Pons (tissue), 1 donor: ENCODE measurements at regions not wholly inside any gene's neighbourhood (a gene's known extent, or its start where the extent isn't known, plus 50 kb on each side); places are given as distances from the start of the nearest gene placed in this dataset.
"Not testable (repeated sequence)": the region's sequence is repeated elsewhere in the genome, so short reads cannot be mapped to it uniquely, and the experiment has no call there.

Source experiments
- DNase-seq: peaks from one replicate; pipeline ENCODE4 v3.0.0-alpha.2; 2016; ENCODE audit warnings: low spot score

GRCh38 chr10:114732931-114733330 is 74.9 kb upstream of the ABLIM1 start:
- DNase-seq = no peak

GRCh38 chr10:114735946-114736345 is 77.9 kb upstream of the ABLIM1 start:
- DNase-seq = no peak

GRCh38 chr10:114743521-114744231 is 77.9 kb upstream of the FHIP2A start:
- no peak for DNase-seq

- DNase-seq = no peak
Measured at GRCh38 chr10:114746531-114746930, 75.0 kb upstream of the FHIP2A start.

- no peak for DNase-seq
Measured at GRCh38 chr10:114748241-114748640, 73.3 kb upstream of the FHIP2A start.

GRCh38 chr10:114749014-114749413 is 72.6 kb upstream of the FHIP2A start:
- DNase-seq = no peak

- no peak for DNase-seq
Measured at GRCh38 chr10:114749510-114749909, 72.1 kb upstream of the FHIP2A start.

- no peak for DNase-seq
Measured at GRCh38 chr10:114751856-114752255, 69.7 kb upstream of the FHIP2A start.

- not testable (repeated sequence) for DNase-seq
Measured at GRCh38 chr10:114752570-114752969, 69.0 kb upstream of the FHIP2A start.

GRCh38 chr10:114753126-114753525 is 68.5 kb upstream of the FHIP2A start:
- no peak for DNase-seq

- DNase-seq = no peak
Measured at GRCh38 chr10:114754445-114755320, 66.9 kb upstream of the FHIP2A start.

- DNase-seq = no peak
Measured at GRCh38 chr10:114755537-114755936, 66.0 kb upstream of the FHIP2A start.

- peak; percentile 52 for DNase-seq
Measured at GRCh38 chr10:114758331-114758730, 63.2 kb upstream of the FHIP2A start.

GRCh38 chr10:114761205-114762193 is 60.1 kb upstream of the FHIP2A start:
- no peak for DNase-seq

- no peak for DNase-seq
Measured at GRCh38 chr10:114762811-114763210, 58.8 kb upstream of the FHIP2A start.

GRCh38 chr10:114764656-114765055 is 56.9 kb upstream of the FHIP2A start:
- no peak for DNase-seq

- no peak for DNase-seq
Measured at GRCh38 chr10:114766470-114766869, 55.1 kb upstream of the FHIP2A start.

- DNase-seq = no peak
Measured at GRCh38 chr10:114767101-114767985, 54.2 kb upstream of the FHIP2A start.

GRCh38 chr10:114767986-114768821 is 53.4 kb upstream of the FHIP2A start:
- DNase-seq = no peak

GRCh38 chr10:114770009-114770408 is 51.6 kb upstream of the FHIP2A start:
- no peak for DNase-seq
